ENCODE measurements at regions not wholly inside any gene's neighbourhood (a gene's known extent, or its start where the extent isn't known, plus 50 kb on each side); places are given as distances from the start of the nearest gene placed in this dataset.

- DNase-seq, result no peak
- Histone ChIP-seq H3K4me2 (ENCODE audit: low read depth, low read length) (no peak overlapping the region), H3K79me2 (ENCODE audit: low read length) (no peaks in the 10 kb centered on the region), H2AFZ (ENCODE audit: low read length) (no peak overlapping the region), H3K9ac (ENCODE audit: low read length) (no peak overlapping the region), H3K4me3 (ENCODE audit: low read length) (no peak overlapping the region), H3K4me1 (ENCODE audit: low read length) (no peaks in the 10 kb centered on the region), H3K27me3 (replicated peaks; ENCODE audit: insufficient read depth, low read length) (no peaks in the 10 kb centered on the region), H3K9me3 (replicated peaks; ENCODE audit: insufficient read depth, low read length) (no peaks in the 10 kb centered on the region), H3K36me3 (replicated peaks; ENCODE audit: insufficient read depth, low read length) (no peaks in the 10 kb centered on the region), H3K9me2 (replicated peaks; ENCODE audit: insufficient read depth, low read length) (no peaks in the 10 kb centered on the region), H3K27ac (ENCODE audit: low read length) (no peak overlapping the region), H4K20me1 (ENCODE audit: insufficient read depth, low read length) (no peaks in the 10 kb centered on the region), H3F3A (ENCODE audit: insufficient read depth, low read length) (no peaks in the 10 kb centered on the region)
- no peak for TF ChIP-seq EZH2 (optimal IDR thresholded peaks at IDR 0.05; ENCODE audit: low read depth, low read length)
- no peak for TF ChIP-seq CTCF (IDR thresholded peaks at IDR 0.05; ENCODE audit: low read length)
- no peak for TF ChIP-seq EZH2phosphoT487 (IDR thresholded peaks at IDR 0.05; ENCODE audit: low read length)
These were observed 172.7 kb downstream of the SOCS6 start for GRCh38 chr18:70461323-70462077.

- H3K27ac ChIP-seq (ENCODE audit: low read length), result no peak overlapping the region
- H3K36me3 ChIP-seq (replicated peaks; ENCODE audit: insufficient read depth, low read length), result no peaks in the 10 kb centered on the region
- H4K20me1 ChIP-seq (ENCODE audit: insufficient read depth, low read length), result no peaks in the 10 kb centered on the region
- no peaks in the 10 kb centered on the region for H3K9me3 ChIP-seq (replicated peaks; ENCODE audit: insufficient read depth, low read length)
- no peaks in the 10 kb centered on the region for H3K4me1 ChIP-seq (ENCODE audit: low read length)
- no peak overlapping the region for H2AFZ ChIP-seq (ENCODE audit: low read length)
- H3K9me2 ChIP-seq (replicated peaks; ENCODE audit: insufficient read depth, low read length), result no peaks in the 10 kb centered on the region
- H3F3A ChIP-seq (ENCODE audit: insufficient read depth, low read length), result no peaks in the 10 kb centered on the region
- H3K4me2 ChIP-seq (ENCODE audit: low read depth, low read length), result no peak overlapping the region
- no peak overlapping the region for H3K9ac ChIP-seq (ENCODE audit: low read length)
- TF ChIP-seq CTCF (IDR thresholded peaks at IDR 0.05; ENCODE audit: low read length), result no peak
- TF ChIP-seq EZH2 (optimal IDR thresholded peaks at IDR 0.05; ENCODE audit: low read depth, low read length), result no peak
- TF ChIP-seq EZH2phosphoT487 (IDR thresholded peaks at IDR 0.05; ENCODE audit: low read length), result no peak
- H3K79me2 ChIP-seq (ENCODE audit: low read length), result no peaks in the 10 kb centered on the region
- no peaks in the 10 kb centered on the region for H3K27me3 ChIP-seq (replicated peaks; ENCODE audit: insufficient read depth, low read length)
- no peak for DNase-seq
- H3K4me3 ChIP-seq (ENCODE audit: low read length), result no peak overlapping the region
These were observed 170.9 kb downstream of the SOCS6 start for GRCh38 chr18:70459731-70460130.

GRCh38 chr18:70459251-70459650, 170.4 kb downstream of the SOCS6 start:
- Histone ChIP-seq H3F3A (ENCODE audit: insufficient read depth, low read length) (no peaks in the 10 kb centered on the region), H3K36me3 (replicated peaks; ENCODE audit: insufficient read depth, low read length) (no peaks in the 10 kb centered on the region), H3K27me3 (replicated peaks; ENCODE audit: insufficient read depth, low read length) (no peaks in the 10 kb centered on the region), H2AFZ (ENCODE audit: low read length) (no peak overlapping the region), H3K9ac (ENCODE audit: low read length) (no peak overlapping the region), H3K27ac (ENCODE audit: low read length) (no peak overlapping the region), H3K9me3 (replicated peaks; ENCODE audit: insufficient read depth, low read length) (no peaks in the 10 kb centered on the region), H3K4me2 (ENCODE audit: low read depth, low read length) (no peak overlapping the region), H3K4me1 (ENCODE audit: low read length) (no peaks in the 10 kb centered on the region), H4K20me1 (ENCODE audit: insufficient read depth, low read length) (no peaks in the 10 kb centered on the region), H3K4me3 (ENCODE audit: low read length) (no peak overlapping the region), H3K79me2 (ENCODE audit: low read length) (no peaks in the 10 kb centered on the region), H3K9me2 (replicated peaks; ENCODE audit: insufficient read depth, low read length) (no peaks in the 10 kb centered on the region)
- TF ChIP-seq CTCF (IDR thresholded peaks at IDR 0.05; ENCODE audit: low read length), result no peak
- TF ChIP-seq EZH2 (optimal IDR thresholded peaks at IDR 0.05; ENCODE audit: low read depth, low read length), result no peak
- TF ChIP-seq EZH2phosphoT487 (IDR thresholded peaks at IDR 0.05; ENCODE audit: low read length), result no peak
- DNase-seq, result no peak
